Spleen (tissue), 11 donors: ENCODE measurements at regions not wholly inside any gene's neighbourhood (a gene's known extent, or its start where the extent isn't known, plus 50 kb on each side); places are given as distances from the start of the nearest gene placed in this dataset.

Experiments
- DNase-seq: peaks from one replicate; pipeline ENCODE4 v3.0.0-alpha.2; 2020
- H3K27ac ChIP-seq, 8 donors: fragments of 200-600 bp; sonication (generic) in 7 of 8; 1 replicate in 4 of 8; 2 replicates in 4 of 8; pipeline versions ENCODE4 v1.5.0 to v1.8.0; 2016 to 2021; ENCODE audit warnings: inconsistent platforms in 4 of 8, mild to moderate bottlenecking in 4 of 8, moderate library complexity in 1 of 8
- H3K27me3 ChIP-seq, 7 donors: fragments of 200-600 bp; sonication (generic) in 6 of 7; replicated peaks in 1 of 7; 1 replicate in 4 of 7; 2 replicates in 3 of 7; pipeline versions ENCODE4 v1.5.0 to v1.8.0; 2016 to 2021; ENCODE audit warnings: inconsistent platforms in 3 of 7, mild to moderate bottlenecking in 1 of 7
- H3K36me3 ChIP-seq, 6 donors: fragments of 200-600 bp; sonication (generic) in 5 of 6; 1 replicate in 4 of 6; 2 replicates in 2 of 6; pipeline versions ENCODE4 v1.5.0 to v1.8.0; 2016 to 2021; ENCODE audit warnings: inconsistent platforms in 2 of 6
- H3K4me1 ChIP-seq, 6 donors: fragments of 200-600 bp; sonication (generic) in 5 of 6; 1 replicate in 3 of 6; 2 replicates in 3 of 6; pipeline versions ENCODE4 v1.5.0 to v1.8.0; 2016 to 2021; ENCODE audit warnings: inconsistent platforms in 3 of 6
- H3K4me3 ChIP-seq, 8 donors: fragments of 200-600 bp; sonication (generic) in 7 of 8; 1 replicate in 4 of 8; 2 replicates in 4 of 8; pipeline versions ENCODE4 v1.5.0 to v1.8.0; 2016 to 2021; ENCODE audit warnings: inconsistent platforms in 4 of 8, mild to moderate bottlenecking in 4 of 8, moderate library complexity in 2 of 8
- H3K9me3 ChIP-seq, 8 donors: fragments of 200-600 bp; sonication (generic) in 7 of 8; 1 replicate in 4 of 8; 2 replicates in 4 of 8; pipeline versions ENCODE4 v1.5.0 to v1.8.0; 2016 to 2021; ENCODE audit warnings: inconsistent platforms in 4 of 8
- CTCF ChIP-seq, 11 experiments: fragments of 200-600 bp in 7 of 11; fragments of 450-650 bp in 4 of 11; sonication (generic) in 4 of 11; IDR thresholded peaks in 8 of 11; conservative IDR thresholded peaks in 3 of 11; 1 replicate in 7 of 11; 2 replicates in 4 of 11; pipeline versions ENCODE4 v1.4.0 to v1.8.0; 2016 to 2021; ENCODE audit warnings: antibody characterized with exemption in 11 of 11, inconsistent platforms in 4 of 11, mild to moderate bottlenecking in 1 of 11
- POLR2A ChIP-seq, 3 donors: fragments of 450-650 bp; IDR thresholded peaks; one replicate each; pipeline ENCODE4 v1.5.1; 2017; ENCODE audit warnings: antibody characterized with exemption in 3 of 3, mild to moderate bottlenecking in 1 of 3
- POLR2AphosphoS5 ChIP-seq, 3 donors: sonication (generic); formaldehyde crosslinking; IDR thresholded peaks; one replicate each; pipeline ENCODE4 v1.5.1; 2017; ENCODE audit warnings: antibody characterized with exemption in 3 of 3
- WGBS, 5 donors: extraction: QIAGEN DNeasy Blood & Tissue Kit in 3 of 5; methylation state at CpG; one replicate each; pipeline versions ENCODE4 v1.1.5 to v1.1.7; 2013 to 2018; 5-methylcytosine and 5-hydroxymethylcytosine counted together
- intact Hi-C: fragments of 100-400 bp; cut with DNase I; formaldehyde crosslinking; loops from one replicate; pipeline ENCODE4 v1.15.0; 2023; ENCODE audit warnings: low total_unique reads
- donor health status: healthy with polysubstance abuse.
- donor health status: DM: no; HTN: no; CAD: no; lungs with moderate emphysema.
- donor health status: DM: no; HTN: no; CAD: no.
- donor health status: Bipolar disorder and iron deficiency.
- donor health status: healthy.
- donor health status: DM: no; HTN: no; CAD: no.
- donor health status: DM: yes; HTN: yes; CAD: no.

DNA sequence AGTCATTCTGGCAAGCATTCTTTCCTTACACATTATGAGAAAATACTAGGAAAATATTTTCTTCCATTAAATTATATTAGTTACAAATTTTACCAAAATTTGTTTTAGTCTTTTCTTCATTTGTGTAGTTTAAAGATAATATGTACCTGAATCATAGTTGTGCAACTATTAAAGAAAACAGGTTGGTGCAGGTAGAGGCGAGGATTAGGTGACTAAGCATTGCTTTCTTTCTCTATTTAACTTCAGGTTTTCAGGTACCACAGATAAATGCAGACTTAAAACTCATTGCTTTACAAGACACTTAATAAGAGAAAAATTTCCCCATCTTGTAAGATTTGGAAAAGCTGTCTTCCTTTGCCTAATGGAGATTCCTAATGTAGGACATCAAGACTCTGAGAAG lies 1175.5 kb upstream of the ADGRB3 start:
- TF ChIP-seq POLR2AphosphoS5 (IDR thresholded peaks at IDR 0.05) (no peak), POLR2A (IDR thresholded peaks at IDR 0.05) (no peak), CTCF (IDR thresholded peaks at IDR 0.05 in 8 of 11, conservative IDR thresholded peaks at IDR 0.05 in 3 of 11) (no peak)
- 79 to 85% (median 81%) methylated on average over 1 of the region's 1 CpG for WGBS, 5 donors
- Histone ChIP-seq H3K4me3 (no peak overlapping the region), H3K4me1 (no peaks in the 10 kb centered on the region), H3K27ac (no peak overlapping the region), H3K27me3 (no peaks in the 10 kb centered on the region), H3K36me3 (no peaks in the 10 kb centered on the region), H3K9me3 (peaks cover 0 to 68% (median 55%) of the 10 kb centered on the region in 8 donors)
- DNase-seq, result no peak
- intact Hi-C loops, result no loop called here

- 80 to 89% (median 83%) methylated on average over 4 of the region's 4 CpGs for WGBS, 5 donors
- intact Hi-C loops, result no loop called here
Observed at GRCh38 chr6:67458265-67458664, 1176.8 kb upstream of the ADGRB3 start.

GRCh38 chr6:67451874-67452273 lies 1183.2 kb upstream of the ADGRB3 start:
- Histone ChIP-seq H3K4me3 (no peak overlapping the region), H3K9me3 (peaks cover 0 to 12% (median 4%) of the 10 kb centered on the region in 8 donors), H3K27me3 (no peaks in the 10 kb centered on the region), H3K27ac (no peak overlapping the region), H3K4me1 (no peaks in the 10 kb centered on the region), H3K36me3 (no peaks in the 10 kb centered on the region)
- no peak for DNase-seq
- intact Hi-C loops, result no loop called here
- WGBS, 5 donors, result 67 to 89% (median 75%) methylated on average over 1 of the region's 1 CpG
- TF ChIP-seq POLR2AphosphoS5 (IDR thresholded peaks at IDR 0.05) (no peak), CTCF (IDR thresholded peaks at IDR 0.05 in 8 of 11, conservative IDR thresholded peaks at IDR 0.05 in 3 of 11) (no peak), POLR2A (IDR thresholded peaks at IDR 0.05) (no peak)

More at GRCh38 chr6:67458265-67458664, 1176.8 kb upstream of the ADGRB3 start:
- no peak for DNase-seq
- Histone ChIP-seq H3K4me3 (no peak overlapping the region), H3K4me1 (no peaks in the 10 kb centered on the region), H3K9me3 (peaks cover 0 to 68% (median 55%) of the 10 kb centered on the region in 8 donors), H3K27me3 (no peaks in the 10 kb centered on the region), H3K27ac (no peak overlapping the region), H3K36me3 (no peaks in the 10 kb centered on the region)
- no peak for TF ChIP-seq CTCF (IDR thresholded peaks at IDR 0.05 in 8 of 11, conservative IDR thresholded peaks at IDR 0.05 in 3 of 11)
- no peak for TF ChIP-seq POLR2A (IDR thresholded peaks at IDR 0.05)
- TF ChIP-seq POLR2AphosphoS5 (IDR thresholded peaks at IDR 0.05), result no peak

GRCh38 chr6:67450641-67451040 lies 1184.4 kb upstream of the ADGRB3 start:
- 63 to 73% (median 69%) methylated on average over 4 of the region's 4 CpGs for WGBS, 5 donors
- Histone ChIP-seq H3K4me1 (no peaks in the 10 kb centered on the region), H3K36me3 (no peaks in the 10 kb centered on the region), H3K9me3 (peaks cover 0 to 5% (median 0%) of the 10 kb centered on the region in 8 donors), H3K27ac (no peak overlapping the region), H3K27me3 (no peaks in the 10 kb centered on the region), H3K4me3 (no peak overlapping the region)
- no peak for DNase-seq
- intact Hi-C loops, result no loop called here
- no peak for TF ChIP-seq POLR2A (IDR thresholded peaks at IDR 0.05)
- no peak for TF ChIP-seq POLR2AphosphoS5 (IDR thresholded peaks at IDR 0.05)
- no peak for TF ChIP-seq CTCF (IDR thresholded peaks at IDR 0.05 in 8 of 11, conservative IDR thresholded peaks at IDR 0.05 in 3 of 11)
